HG02840 (cell line): ENCODE measurements at regions not wholly inside any gene's neighbourhood (a gene's known extent, or its start where the extent isn't known, plus 50 kb on each side); places are given as distances from the start of the nearest gene placed in this dataset.

Source experiments
- ATAC-seq: cut with Tn5 transposase; IDR thresholded peaks from one replicate; pipeline ENCODE4 v1.9.1; 2021; ENCODE audit warnings: mild to moderate bottlenecking, moderate library complexity, moderate number of reproducible peaks; ENCODE audit not compliant: unreplicated experiment, low FRiP score

GRCh38 chr5:56471707-56472106 is 238.6 kb upstream of the ANKRD55 start:
- no peak for ATAC-seq

DNA sequence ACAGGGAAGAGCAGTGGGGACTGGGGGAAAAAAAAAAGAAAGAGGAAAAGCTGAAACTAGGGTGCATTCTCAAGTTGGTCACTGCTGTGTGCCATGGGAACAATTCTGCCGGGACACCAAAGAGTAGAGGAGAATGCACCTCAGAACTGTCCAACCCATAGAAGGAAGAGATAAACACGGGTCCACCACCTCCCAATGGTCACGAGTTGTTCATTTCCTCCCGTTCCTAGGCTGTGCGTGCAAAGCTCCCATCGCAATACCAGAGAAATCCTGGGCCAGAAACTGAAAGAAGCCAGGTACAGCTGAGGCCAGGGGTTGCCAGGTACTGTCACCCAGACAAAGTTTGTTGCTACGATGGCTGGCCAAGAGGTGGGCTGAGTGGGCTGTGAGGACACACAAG is 236.9 kb upstream of the ANKRD55 start:
- no peak for ATAC-seq

- no peak for ATAC-seq
Observed at GRCh38 chr5:56468277-56468676, 235.1 kb upstream of the ANKRD55 start.

DNA sequence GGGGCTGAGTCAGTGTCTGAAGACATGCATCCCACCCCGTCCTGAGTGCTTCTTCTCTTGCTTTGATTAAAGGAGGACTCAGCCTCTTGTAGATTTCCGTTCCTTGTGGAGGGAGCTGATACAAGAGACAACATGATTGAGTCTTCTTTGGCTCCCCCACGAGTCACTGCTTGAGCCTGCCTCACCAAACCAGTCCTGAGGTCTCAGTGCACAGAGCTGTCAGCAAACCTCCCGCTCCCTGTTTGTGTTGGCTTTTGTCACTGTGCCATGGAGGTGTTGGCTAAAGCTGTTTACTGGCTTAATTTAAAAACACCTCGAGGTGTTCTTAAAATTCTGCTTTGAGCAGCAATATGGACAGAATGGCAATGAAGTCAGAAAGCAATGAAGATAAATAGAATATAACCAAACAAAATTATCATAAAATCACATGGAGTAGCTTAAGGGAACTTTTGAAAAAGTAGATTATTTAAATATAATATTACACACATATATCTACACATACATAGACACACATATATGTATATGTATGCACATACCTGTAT is 234.1 kb upstream of the ANKRD55 start:
- ATAC-seq, result no peak

GRCh38 chr5:56466136-56466816 is 233.1 kb upstream of the ANKRD55 start:
- no peak for ATAC-seq

DNA sequence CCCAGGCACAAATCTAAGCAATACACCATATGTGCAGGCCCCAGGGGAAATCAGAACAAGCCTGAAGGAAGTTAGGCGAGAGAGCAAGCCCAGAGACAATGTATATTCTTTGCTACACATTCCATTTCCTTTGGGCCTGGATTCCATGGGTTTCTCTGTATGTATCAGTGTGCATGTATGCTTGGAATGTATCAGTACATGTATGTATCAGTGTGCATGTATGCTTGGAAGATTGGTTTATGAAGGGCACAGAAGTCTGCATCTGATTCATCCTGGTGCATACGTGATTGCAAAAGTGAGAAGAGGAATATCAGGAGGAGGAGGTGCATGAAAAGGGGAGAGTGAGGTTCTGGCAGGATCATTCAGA is 232.6 kb upstream of the ANKRD55 start:
- no peak for ATAC-seq

DNA sequence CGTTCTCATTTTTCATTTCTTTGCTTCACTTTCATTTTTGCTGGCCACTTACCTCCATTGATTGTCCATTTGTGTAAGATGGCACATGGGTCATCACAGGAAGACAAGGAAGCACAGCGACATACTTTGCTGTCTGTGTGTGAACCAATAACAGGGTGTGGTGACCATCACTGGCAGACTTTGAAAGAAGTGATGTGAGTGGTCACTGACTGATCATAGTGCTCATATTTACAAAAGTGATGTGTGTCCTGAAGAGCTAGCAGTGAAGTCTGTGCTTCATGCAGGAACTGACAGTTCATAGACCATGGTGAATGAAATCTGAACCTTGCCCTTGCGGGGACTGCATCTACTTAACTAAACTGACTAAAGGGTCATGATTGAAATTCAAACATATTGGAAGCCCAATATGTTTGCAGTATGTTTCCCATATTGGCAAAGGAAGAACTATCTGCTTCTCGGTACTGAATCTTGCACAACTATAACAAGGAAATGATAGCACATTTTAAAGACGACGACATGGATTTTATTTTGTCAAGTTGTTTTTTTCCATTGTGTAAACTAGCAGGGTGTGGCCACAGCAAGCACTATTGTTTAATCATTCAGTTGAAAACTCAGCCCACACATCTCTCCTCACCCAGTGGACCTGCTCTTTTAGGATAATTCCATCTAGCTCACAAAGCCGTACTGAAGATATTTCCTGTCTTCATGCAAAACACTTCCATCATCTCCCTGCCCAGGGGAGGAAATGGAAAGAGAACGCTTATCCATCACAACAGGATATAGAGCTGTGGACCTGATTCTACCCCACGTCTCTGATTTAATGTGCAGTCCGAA is 232.0 kb upstream of the ANKRD55 start:
- ATAC-seq, result no peak

DNA sequence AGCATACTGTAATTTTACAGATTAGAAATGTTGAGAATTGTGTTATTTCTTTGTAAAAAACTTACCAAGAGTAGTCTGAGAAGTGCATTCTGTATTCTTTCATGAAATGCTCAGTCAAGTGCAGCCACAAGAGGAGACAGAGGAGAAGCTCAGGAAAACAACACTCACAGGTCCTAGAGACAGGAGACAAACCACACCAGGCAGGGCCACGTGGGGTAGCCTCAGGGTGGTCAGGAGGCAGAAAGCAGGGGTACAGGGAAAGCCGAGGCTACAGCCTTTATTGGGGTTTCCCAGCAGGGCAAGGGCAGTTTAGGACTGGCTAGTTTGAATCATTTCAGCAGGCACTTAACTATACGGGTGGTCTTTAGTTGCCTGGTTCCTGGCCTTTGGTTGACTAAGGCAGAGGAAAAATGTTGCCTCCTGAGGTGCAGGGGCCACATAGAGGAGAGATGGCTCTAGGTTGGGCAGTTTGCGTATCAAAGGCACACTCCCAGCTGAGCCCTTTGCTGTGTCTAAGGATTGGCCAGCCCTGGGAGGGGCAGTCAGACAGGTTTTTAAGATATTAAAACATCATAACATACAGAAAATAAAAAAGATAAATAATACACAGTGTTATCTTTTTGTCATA is 230.9 kb upstream of the ANKRD55 start:
- ATAC-seq, result no peak

- no peak for ATAC-seq
Observed at GRCh38 chr5:56461584-56461983, 228.5 kb upstream of the ANKRD55 start.

GRCh38 chr5:56460681-56461191 is 227.6 kb upstream of the ANKRD55 start:
- no peak for ATAC-seq

GRCh38 chr5:56460195-56460546 is 227.0 kb upstream of the ANKRD55 start:
- no peak for ATAC-seq

DNA sequence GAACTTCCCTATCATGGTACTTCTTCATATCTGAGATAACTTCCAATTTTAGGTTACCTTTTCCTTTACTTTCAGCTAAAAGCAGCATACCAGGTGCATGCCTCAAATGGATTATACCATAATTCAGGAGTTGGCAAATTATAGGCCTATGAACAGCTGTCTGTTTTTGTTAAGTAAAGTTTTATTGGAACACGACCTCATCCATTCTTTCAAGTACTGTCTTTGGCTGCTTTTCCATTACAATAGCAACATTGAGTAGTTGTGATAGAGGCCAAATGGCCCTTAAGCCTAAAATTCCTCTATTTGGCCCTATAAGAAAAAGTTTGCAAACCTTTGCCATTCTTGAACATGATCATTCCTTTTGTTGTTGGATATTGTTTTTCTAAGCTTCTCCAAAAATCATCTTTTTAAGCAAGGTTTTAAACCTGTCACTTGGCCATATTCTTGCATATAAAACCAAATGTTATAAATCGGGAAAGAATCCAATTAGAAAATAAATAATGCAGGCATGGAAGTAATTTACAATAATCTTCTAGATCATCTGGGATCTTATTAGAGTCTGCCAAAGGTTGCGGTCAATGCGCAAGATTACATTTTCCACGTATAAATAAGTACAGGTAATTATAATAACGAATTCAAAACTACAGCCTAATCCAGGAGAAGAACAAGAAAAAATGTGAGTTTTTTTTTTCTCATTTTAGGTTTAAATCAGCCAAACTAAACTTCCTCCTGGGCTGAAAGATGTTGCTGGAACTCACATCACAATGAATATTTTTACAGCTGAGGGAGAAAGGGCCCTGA is 226.5 kb upstream of the ANKRD55 start:
- no peak for ATAC-seq

DNA sequence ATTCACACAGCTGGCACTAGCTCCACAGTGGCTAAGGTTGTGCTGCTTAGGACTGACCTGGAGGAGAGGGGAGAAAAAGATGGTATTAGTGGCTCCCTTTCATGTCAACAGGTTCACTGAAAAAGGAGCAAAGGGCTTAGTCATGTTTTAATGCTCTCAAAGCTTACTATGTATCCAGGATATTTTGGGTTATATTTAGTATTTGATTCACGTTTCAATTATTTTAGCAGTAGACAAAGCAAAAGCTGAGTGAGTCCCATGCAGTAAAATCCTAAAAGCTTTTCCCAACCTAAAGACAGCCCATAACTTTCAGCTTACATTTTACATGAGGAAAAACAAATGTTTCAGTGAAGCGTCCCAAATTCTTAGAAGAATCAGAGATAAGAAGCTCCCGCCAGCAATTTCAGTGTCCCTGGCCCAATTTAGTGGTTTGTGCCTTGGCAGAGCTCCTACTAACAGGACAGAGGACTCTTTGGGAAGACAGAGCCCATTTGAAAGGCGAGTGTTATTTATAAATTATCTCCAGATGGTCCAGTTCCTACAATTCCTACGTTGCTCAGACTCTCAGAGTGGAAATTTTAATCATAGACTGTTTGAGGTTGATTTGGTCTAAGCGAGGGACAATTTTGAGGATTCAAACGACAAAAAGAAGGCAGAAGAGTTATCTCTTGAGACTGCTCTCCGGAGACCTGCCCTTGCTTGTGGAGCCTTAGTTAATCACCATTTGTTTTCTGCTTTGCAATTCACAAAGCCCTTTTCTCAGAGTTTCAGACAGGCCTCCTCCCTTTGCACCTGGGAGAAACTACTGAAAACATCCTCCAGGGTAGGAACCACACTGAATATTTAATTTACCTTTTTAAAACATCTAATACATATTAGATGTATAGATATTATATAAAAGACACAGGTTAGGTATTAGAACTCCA is 225.0 kb upstream of the ANKRD55 start:
- ATAC-seq, result no peak

- ATAC-seq, result no peak
Observed at GRCh38 chr5:56456002-56456401, 222.9 kb upstream of the ANKRD55 start.

DNA sequence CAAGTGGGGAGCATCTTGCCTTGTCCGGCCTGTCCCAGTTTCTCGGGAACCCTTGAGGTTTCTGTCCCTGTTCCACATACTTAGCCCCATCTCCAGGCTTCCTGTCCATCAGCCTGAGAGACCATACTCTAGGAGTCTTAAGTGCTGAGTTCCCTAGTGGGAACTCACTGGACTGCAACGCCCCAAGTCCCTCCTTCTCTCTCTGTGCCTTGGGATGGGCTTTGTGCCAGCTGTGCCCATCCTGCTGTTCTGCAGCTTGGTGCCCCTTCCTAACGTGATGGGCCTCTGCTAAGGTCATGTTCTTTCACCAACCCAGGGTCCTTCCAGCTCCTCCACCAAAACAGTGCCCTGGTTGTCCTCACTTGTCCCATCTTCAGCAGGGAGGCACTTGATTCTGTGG is 222.3 kb upstream of the ANKRD55 start:
- no peak for ATAC-seq

DNA sequence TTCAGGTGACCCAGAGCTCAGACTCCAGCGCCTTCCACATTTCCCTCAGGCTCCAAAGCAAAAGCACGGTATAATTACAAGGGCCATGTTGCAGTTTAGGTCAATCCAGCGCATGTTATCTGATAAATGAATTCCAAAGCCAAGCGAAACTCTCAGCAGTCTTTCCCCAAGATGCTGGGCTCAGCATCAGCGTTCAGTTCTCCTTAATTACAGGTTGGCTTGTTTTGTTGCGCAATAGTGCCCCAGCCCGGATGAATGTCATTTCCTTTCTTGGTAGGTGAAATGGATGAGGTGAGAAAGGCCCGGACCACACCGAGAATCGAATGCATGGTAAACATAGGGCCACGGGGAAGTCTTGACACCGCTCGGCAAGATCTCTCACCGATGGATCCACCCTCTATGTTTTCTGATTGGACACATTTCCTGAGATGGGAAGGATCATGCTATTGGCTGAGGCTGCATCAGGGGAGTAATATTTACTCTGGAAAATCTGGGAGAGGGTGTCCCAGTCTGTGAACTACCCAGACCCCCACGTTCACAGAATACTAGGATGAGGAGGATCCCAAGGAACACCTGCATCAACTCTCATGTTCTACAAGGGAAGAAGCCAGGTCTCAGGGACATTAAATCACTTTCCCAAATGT is 221.2 kb upstream of the ANKRD55 start:
- ATAC-seq, result no peak

GRCh38 chr5:56451742-56452141 is 218.6 kb upstream of the ANKRD55 start:
- ATAC-seq, result no peak

DNA sequence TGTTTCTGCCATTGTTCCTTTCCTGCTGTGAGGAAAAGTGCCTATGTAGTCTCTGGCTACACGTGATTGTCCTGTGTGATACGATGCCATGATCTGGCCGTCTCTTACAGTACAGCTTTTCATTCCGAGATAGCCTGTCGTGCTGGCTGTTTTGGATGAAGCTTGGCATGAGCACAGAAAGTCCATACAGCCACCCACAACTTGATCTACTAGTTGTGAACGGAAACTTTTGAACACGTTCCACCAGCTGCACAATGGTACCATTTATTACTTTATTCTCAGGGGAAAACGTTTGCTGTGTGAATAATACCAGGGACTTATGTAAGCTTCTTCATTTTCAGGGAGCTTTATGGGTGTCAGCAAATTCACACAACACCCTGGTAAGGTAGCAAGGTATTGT is 217.6 kb upstream of the ANKRD55 start:
- ATAC-seq, result no peak

- no peak for ATAC-seq
Observed at GRCh38 chr5:56449071-56449640, 216.0 kb upstream of the ANKRD55 start.
